B cell (primary cell): ENCODE measurements at regions not wholly inside any gene's neighbourhood (a gene's known extent, or its start where the extent isn't known, plus 50 kb on each side); places are given as distances from the start of the nearest gene placed in this dataset.

Experiments used
- ATAC-seq: fragments of 200-7000 bp; cut with Tn5 transposase; one replicate; pipeline ENCODE4 v1.10.0; 2021; ENCODE audit warnings: low read depth, mild to moderate bottlenecking, moderate number of reproducible peaks, moderate library complexity
- CTCF ChIA-PET: fragments of 350-600 bp; sonication (Branson Sonifier 250); formaldehyde crosslinking; loops from one replicate; lab custom pipeline; 2021; ENCODE audit warnings: antibody characterized with exemption, inconsistent platforms; lab: Charles Lee
- POLR2A ChIA-PET: fragments of 350-600 bp; sonication (Branson Sonifier 250); formaldehyde crosslinking; loops from one replicate; lab custom pipeline; 2021; ENCODE audit warnings: antibody characterized with exemption; lab: Charles Lee
- DNase-seq: peaks from one replicate; pipeline ENCODE4 v3.0.0; 2013
- H2AFZ ChIP-seq: 2 replicates; pipeline ENCODE4 v1.6.1; 2012; ENCODE audit warnings: mild to moderate bottlenecking, low read depth, low read length; ENCODE audit not compliant: insufficient read depth, poor library complexity, severe bottlenecking
- H3K27ac ChIP-seq, 2 donors: 1 replicate in 1 of 2; 2 replicates in 1 of 2; pipeline ENCODE4 v1.5.1; 2012 to 2013; ENCODE audit warnings: low read length in 2 of 2, mild to moderate bottlenecking in 2 of 2, moderate library complexity in 1 of 2
- H3K27me3 ChIP-seq, 4 experiments: fragments of 200-600 bp in 1 of 4; sonication (generic) in 1 of 4; replicated peaks in 1 of 4; 1 replicate in 2 of 4; 2 replicates in 2 of 4; pipeline versions ENCODE4 v1.6.1 to v1.7.0; 2013 to 2016; ENCODE audit warnings: low read length in 3 of 4, mild to moderate bottlenecking in 2 of 4, mixed read lengths in 1 of 4, moderate library complexity in 1 of 4; ENCODE audit not compliant: insufficient read depth in 4 of 4, control insufficient read depth in 3 of 4; ENCODE audit errors: control extremely low read depth in 1 of 4
- H3K36me3 ChIP-seq, 2 experiments: replicated peaks in 1 of 2; 1 replicate in 1 of 2; 2 replicates in 1 of 2; pipeline versions ENCODE4 v1.6.1 to v1.7.1; 2013; ENCODE audit warnings: low read length in 1 of 2; ENCODE audit not compliant: insufficient read depth in 2 of 2, control insufficient read depth in 1 of 2; ENCODE audit errors: control extremely low read depth in 1 of 2, extremely low read depth in 1 of 2
- H3K4me1 ChIP-seq, 2 donors: fragments of 200-600 bp in 1 of 2; sonication (generic) in 1 of 2; 1 replicate in 1 of 2; 2 replicates in 1 of 2; pipeline versions ENCODE4 v1.5.1 to v1.6.1; 2013 to 2017; ENCODE audit warnings: low read length in 2 of 2; ENCODE audit not compliant: control insufficient read depth in 2 of 2, insufficient read depth in 2 of 2
- H3K4me2 ChIP-seq: replicated peaks from 2 replicates; pipeline ENCODE3; 2012; ENCODE audit warnings: mild to moderate bottlenecking, low read depth, low read length; ENCODE audit not compliant: poor library complexity, severe bottlenecking
- H3K4me3 ChIP-seq, 5 experiments: fragments of 200-600 bp in 1 of 5; sonication (generic) in 1 of 5; 1 replicate in 3 of 5; 2 replicates in 2 of 5; pipeline versions ENCODE4 v1.5.1 to v1.7.0; 2011 to 2016; ENCODE audit warnings: low read length in 4 of 5, mild to moderate bottlenecking in 4 of 5, low read depth in 2 of 5, control low read depth in 1 of 5, moderate library complexity in 1 of 5; ENCODE audit not compliant: insufficient read depth in 1 of 5; ENCODE audit errors: control extremely low read depth in 1 of 5, extremely low read depth in 1 of 5
- H3K79me2 ChIP-seq: fragments of 200-600 bp; sonication (generic); one replicate; pipeline ENCODE4 v1.6.0; 2016; ENCODE audit warnings: low read length; ENCODE audit not compliant: control insufficient read depth, insufficient read depth
- H3K9ac ChIP-seq: fragments of 200-600 bp; sonication (generic); 2 replicates; pipeline ENCODE4 v1.6.1; 2017; ENCODE audit warnings: mild to moderate bottlenecking, low read length, moderate library complexity
- H3K9me3 ChIP-seq, 3 donors: one replicate each; pipeline versions ENCODE4 v1.6.1 to v1.7.1; 2013; ENCODE audit warnings: low read length in 2 of 3; ENCODE audit not compliant: control insufficient read depth in 2 of 3, insufficient read depth in 1 of 3; ENCODE audit errors: control extremely low read depth in 1 of 3
- H4K20me1 ChIP-seq: 2 replicates; pipeline ENCODE4 v1.6.0; 2012; ENCODE audit warnings: mild to moderate bottlenecking, low read length; ENCODE audit not compliant: insufficient read depth, control insufficient read depth, poor library complexity, severe bottlenecking
- H3K27ac Mint-ChIP-seq: one replicate; pipeline ENCODE4 v1.8.0; 2021; ENCODE audit warnings: mixed read lengths
- H3K27me3 Mint-ChIP-seq: one replicate; pipeline ENCODE4 v1.8.0; 2021; ENCODE audit warnings: mixed read lengths
- H3K4me1 Mint-ChIP-seq: one replicate; pipeline ENCODE4 v1.8.0; 2021; ENCODE audit warnings: mixed read lengths
- H3K4me3 Mint-ChIP-seq: one replicate; pipeline ENCODE4 v1.8.0; 2021; ENCODE audit warnings: mixed read lengths
- H3K9me3 Mint-ChIP-seq: one replicate; pipeline ENCODE4 v1.8.0; 2022; ENCODE audit warnings: mixed read lengths; ENCODE audit not compliant: insufficient read depth
- EZH2 ChIP-seq: IDR thresholded peaks from 2 replicates; pipeline ENCODE4 v1.6.1; 2012; ENCODE audit warnings: borderline replicate concordance, low read depth, mild to moderate bottlenecking, moderate library complexity, low read length; ENCODE audit not compliant: insufficient read depth, poor library complexity, severe bottlenecking
- WGBS: methylation state at CpG from one replicate; pipeline ENCODE4 v1.1.5; 2013; ENCODE audit warnings: missing lambda C conversion rate; ENCODE audit not compliant: insufficient coverage; 5-methylcytosine and 5-hydroxymethylcytosine counted together
- intact Hi-C: fragments of 100-400 bp; cut with micrococcal nuclease; formaldehyde crosslinking; loops from one replicate; pipeline ENCODE4 v1.10.0; 2022
- TF ChIP-seq, protein P1 (sequence below): fragments of 200-600 bp; IDR thresholded peaks from one replicate; pipeline ENCODE4 v1.8.0; 2022; ENCODE audit warnings: antibody characterized with exemption, mild to moderate bottlenecking

GRCh38 chr5:158124606-158125316 lies 265.8 kb upstream of the CLINT1 start:
- H3K4me3 Mint-ChIP-seq, result no peak overlapping the region
- no peak for DNase-seq
- H3K27ac Mint-ChIP-seq, result no peak overlapping the region
- intact Hi-C loops, result no loop called here
- H3K27me3 Mint-ChIP-seq, result peaks cover 14% of the 10 kb centered on the region
- H3K4me2 ChIP-seq, result no peak overlapping the region
- H3K27ac ChIP-seq, result no peak overlapping the region
- H3K79me2 ChIP-seq, result no peaks in the 10 kb centered on the region
- no peak overlapping the region for H2AFZ ChIP-seq
- peaks cover 7% of the 10 kb centered on the region for H3K4me1 Mint-ChIP-seq
- no peaks in the 10 kb centered on the region for H4K20me1 ChIP-seq
- H3K9me3 ChIP-seq, result no peaks in the 10 kb centered on the region
- ATAC-seq, result no peak
- TF ChIP-seq EZH2, result no peak
- TF ChIP-seq, protein P1, sequence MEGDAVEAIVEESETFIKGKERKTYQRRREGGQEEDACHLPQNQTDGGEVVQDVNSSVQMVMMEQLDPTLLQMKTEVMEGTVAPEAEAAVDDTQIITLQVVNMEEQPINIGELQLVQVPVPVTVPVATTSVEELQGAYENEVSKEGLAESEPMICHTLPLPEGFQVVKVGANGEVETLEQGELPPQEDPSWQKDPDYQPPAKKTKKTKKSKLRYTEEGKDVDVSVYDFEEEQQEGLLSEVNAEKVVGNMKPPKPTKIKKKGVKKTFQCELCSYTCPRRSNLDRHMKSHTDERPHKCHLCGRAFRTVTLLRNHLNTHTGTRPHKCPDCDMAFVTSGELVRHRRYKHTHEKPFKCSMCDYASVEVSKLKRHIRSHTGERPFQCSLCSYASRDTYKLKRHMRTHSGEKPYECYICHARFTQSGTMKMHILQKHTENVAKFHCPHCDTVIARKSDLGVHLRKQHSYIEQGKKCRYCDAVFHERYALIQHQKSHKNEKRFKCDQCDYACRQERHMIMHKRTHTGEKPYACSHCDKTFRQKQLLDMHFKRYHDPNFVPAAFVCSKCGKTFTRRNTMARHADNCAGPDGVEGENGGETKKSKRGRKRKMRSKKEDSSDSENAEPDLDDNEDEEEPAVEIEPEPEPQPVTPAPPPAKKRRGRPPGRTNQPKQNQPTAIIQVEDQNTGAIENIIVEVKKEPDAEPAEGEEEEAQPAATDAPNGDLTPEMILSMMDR, result no peak
- WGBS, result 100% methylated on average over 1 of the region's 3 CpGs
- H3K4me1 ChIP-seq, result peaks cover 0 to 3% of the 10 kb centered on the region in 2 donors
- no peaks in the 10 kb centered on the region for H3K9me3 Mint-ChIP-seq
- H3K4me3 ChIP-seq, result no peak overlapping the region
- ChIA-PET POLR2A (no interaction called here), CTCF (no interaction called here)
- no peaks in the 10 kb centered on the region for H3K27me3 ChIP-seq
- no peaks in the 10 kb centered on the region for H3K36me3 ChIP-seq
- no peak overlapping the region for H3K9ac ChIP-seq

GRCh38 chr5:158123595-158123994 lies 264.6 kb upstream of the CLINT1 start:
- Histone ChIP-seq H3K4me1 (peaks cover 0 to 3% of the 10 kb centered on the region in 2 donors), H3K9me3 (no peaks in the 10 kb centered on the region), H4K20me1 (no peaks in the 10 kb centered on the region), H3K79me2 (no peaks in the 10 kb centered on the region), H3K36me3 (no peaks in the 10 kb centered on the region), H3K27me3 (no peaks in the 10 kb centered on the region), H3K27ac (no peak overlapping the region), H3K9ac (no peak overlapping the region), H3K4me3 (no peak overlapping the region), H3K4me2 (no peak overlapping the region), H2AFZ (no peak overlapping the region)
- no peak overlapping the region for H3K27ac Mint-ChIP-seq
- CTCF ChIA-PET, result no interaction called here
- DNase-seq (peak; percentile 23), ATAC-seq (peak; percentile 33)
- no peak overlapping the region for H3K4me3 Mint-ChIP-seq
- peaks cover 7% of the 10 kb centered on the region for H3K4me1 Mint-ChIP-seq
- H3K27me3 Mint-ChIP-seq, result peaks cover 22% of the 10 kb centered on the region
- H3K9me3 Mint-ChIP-seq, result no peaks in the 10 kb centered on the region
- TF ChIP-seq, protein P1, result no peak
- TF ChIP-seq EZH2, result no peak
- intact Hi-C loops, result no loop called here
- POLR2A ChIA-PET, result no interaction called here
- no CpG with 5 or more reads among the region's 3 CpGs for WGBS
